ENCODE measurements at regions not wholly inside any gene's neighbourhood (a gene's known extent, or its start where the extent isn't known, plus 50 kb on each side); places are given as distances from the start of the nearest gene placed in this dataset.

DNA sequence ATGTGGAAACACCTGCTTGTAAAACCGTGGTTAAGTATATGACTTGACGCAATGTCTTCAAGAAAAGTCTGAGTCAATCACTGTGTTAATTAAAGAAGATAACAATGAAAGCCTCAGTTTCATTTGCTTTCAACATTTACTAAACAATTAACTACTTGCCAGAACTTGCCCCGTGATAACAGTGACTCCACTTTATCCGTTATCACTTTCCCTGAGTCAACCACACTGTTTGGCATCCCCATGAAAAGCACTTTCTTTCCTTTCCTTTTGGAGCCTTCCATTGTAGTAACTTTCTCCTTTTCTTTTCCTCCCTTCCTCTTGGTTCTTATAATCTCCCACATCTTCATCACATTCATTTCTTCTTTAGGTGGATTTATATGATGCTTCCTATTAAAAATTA is 435.1 kb upstream of the GOT2 start:
- DNase-seq (ENCODE audit: low spot score) (no peak), ATAC-seq (no peak), FAIRE-seq (no peak)
- Histone ChIP-seq H3K79me2 (ENCODE audit: insufficient read depth, low read length) (no peaks in the 10 kb centered on the region), H3K36me3 (replicated peaks in 1 of 2; ENCODE audit: control insufficient read depth in 1 of 2, insufficient read depth in 2 of 2, low read length in 2 of 2) (no peaks in the 10 kb centered on the region), H3K9ac (ENCODE audit: insufficient read depth, low read depth, low read length) (no peak overlapping the region), H3K27me3 (ENCODE audit: control insufficient read depth in 1 of 2, insufficient read depth in 2 of 2, low read length in 2 of 2) (no peaks in the 10 kb centered on the region), H3K4me3 (replicated peaks in 1 of 3; ENCODE audit: insufficient read depth in 1 of 3, low read depth in 2 of 3, low read length in 3 of 3) (no peak overlapping the region), H3K4me1 (ENCODE audit: insufficient read depth, low read length) (no peaks in the 10 kb centered on the region), H3K9me3 (ENCODE audit: low read length) (no peaks in the 10 kb centered on the region), H3K27ac (ENCODE audit: extremely low read length, insufficient read depth, low read length) (no peak overlapping the region), H2AFZ (ENCODE audit: low read length) (no peak overlapping the region), H4K20me1 (ENCODE audit: insufficient read depth, low read length) (no peaks in the 10 kb centered on the region), H3K4me2 (ENCODE audit: low read depth, low read length) (no peak overlapping the region)
- WGBS (ENCODE audit: low lambda C conversion rate): 16% methylated on average over 4 of the region's 4 CpGs
- no TSS peak for BruUV-seq (replicated peaks)
- POLR2A ChIA-PET: no interaction called here
- intact Hi-C loops (cut with micrococcal nuclease; ENCODE audit: unreplicated experiment): no loop called here
- CTCF ChIA-PET (ENCODE audit: low intra/inter-chr PET ratio, low total read pairs): no interaction called here
- in situ Hi-C loops (cut with HindIII; ENCODE audit: extremely low pct_ligation_motif_present, low pct_unique_long_range_greater_than_20kb): no loop called here
- TF ChIP-seq ETV5 (CRISPR knock-in tag; IDR thresholded peaks at IDR 0.05; ENCODE audit: borderline replicate concordance): no peak
- no peak for TF ChIP-seq HNRNPK (IDR thresholded peaks at IDR 0.05; ENCODE audit: low read depth, low read length, poor library complexity, severe bottlenecking)
- no peak for TF ChIP-seq MAZ (IDR thresholded peaks at IDR 0.05; ENCODE audit: borderline replicate concordance, low read depth, low read length)
- no peak for TF ChIP-seq MAZ (CRISPR knock-in tag; IDR thresholded peaks at IDR 0.05; ENCODE audit: low read depth)
- no peak for TF ChIP-seq RFXAP (CRISPR knock-in tag; IDR thresholded peaks at IDR 0.05; ENCODE audit: borderline replicate concordance)
- TF ChIP-seq SP140L (CRISPR knock-in tag; IDR thresholded peaks at IDR 0.05; ENCODE audit: borderline replicate concordance): no peak
- no peak for TF ChIP-seq ZNF260 (CRISPR knock-in tag; IDR thresholded peaks at IDR 0.05; ENCODE audit: borderline replicate concordance, low read depth)
- TF ChIP-seq IKZF4 (CRISPR knock-in tag; IDR thresholded peaks at IDR 0.05; ENCODE audit: borderline replicate concordance, low read depth, not compliant biosample characterization): no peak
- TF ChIP-seq TARDBP (CRISPR knock-in tag; IDR thresholded peaks at IDR 0.05): no peak
- TF ChIP-seq NFRKB (IDR thresholded peaks at IDR 0.05): no peak
- no peak for TF ChIP-seq ZNF230 (CRISPR knock-in tag; IDR thresholded peaks at IDR 0.05)
- TF ChIP-seq GLMP (CRISPR knock-in tag; IDR thresholded peaks at IDR 0.05; ENCODE audit: borderline replicate concordance): no peak

Data from HepG2 (cell line).